ENCODE measurements at regions not wholly inside any gene's neighbourhood (a gene's known extent, or its start where the extent isn't known, plus 50 kb on each side); places are given as distances from the start of the nearest gene placed in this dataset.

DNA sequence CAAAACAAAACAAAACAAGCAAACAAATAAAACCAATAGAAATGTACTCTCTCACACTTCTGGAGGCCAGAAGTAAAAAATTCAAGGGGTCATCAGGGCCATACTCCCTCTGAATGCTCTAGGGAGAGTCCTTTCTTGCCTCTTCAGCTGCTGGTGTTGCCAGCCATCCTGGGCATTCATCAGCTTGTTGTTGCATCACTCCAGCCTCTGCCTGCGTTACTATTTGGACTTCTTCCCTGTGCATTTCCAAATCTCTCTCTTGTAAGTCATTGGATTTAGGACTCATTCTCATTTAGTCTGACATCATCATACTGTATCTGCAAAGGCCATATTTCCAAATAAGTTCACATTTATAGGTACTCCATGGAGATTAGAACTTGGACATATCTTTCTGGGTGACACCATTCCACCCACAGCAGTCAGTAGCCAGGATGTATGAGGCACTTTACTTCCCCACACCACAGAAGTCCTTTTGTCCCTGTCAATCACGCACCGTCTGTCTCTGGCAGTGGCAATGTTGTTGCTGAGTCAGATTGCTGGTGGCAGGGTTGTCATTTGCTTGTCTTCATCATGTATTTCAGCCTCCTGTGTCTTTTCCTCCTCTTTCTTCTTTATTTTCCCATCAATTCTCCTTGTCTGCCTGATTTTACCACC lies 151.0 kb upstream of the KCNJ6 start:
- no peaks in the 10 kb centered on the region for H3K36me3 ChIP-seq (ENCODE audit: control insufficient read depth in 5 of 5, insufficient read depth in 5 of 5, low read length in 5 of 5)
- no peak overlapping the region for H3K9ac ChIP-seq (ENCODE audit: low read length in 5 of 5)
- H3K4me1 ChIP-seq (ENCODE audit: control insufficient read depth in 5 of 5, insufficient read depth in 5 of 5, low read length in 5 of 5): no peaks in the 10 kb centered on the region
- no peaks in the 10 kb centered on the region for H3K9me3 ChIP-seq (ENCODE audit: control insufficient read depth in 5 of 5, low read length in 5 of 5)
- no peak overlapping the region for H3K4me3 ChIP-seq (ENCODE audit: low read depth in 1 of 5, low read length in 5 of 5)
- H3K27me3 ChIP-seq (ENCODE audit: control insufficient read depth in 5 of 5, insufficient read depth in 4 of 5, low read length in 5 of 5): peaks cover 0 to 6% (median 3%) of the 10 kb centered on the region in 5 donors
- no peak overlapping the region for H3K27ac ChIP-seq (ENCODE audit: low read depth, low read length)

DNA sequence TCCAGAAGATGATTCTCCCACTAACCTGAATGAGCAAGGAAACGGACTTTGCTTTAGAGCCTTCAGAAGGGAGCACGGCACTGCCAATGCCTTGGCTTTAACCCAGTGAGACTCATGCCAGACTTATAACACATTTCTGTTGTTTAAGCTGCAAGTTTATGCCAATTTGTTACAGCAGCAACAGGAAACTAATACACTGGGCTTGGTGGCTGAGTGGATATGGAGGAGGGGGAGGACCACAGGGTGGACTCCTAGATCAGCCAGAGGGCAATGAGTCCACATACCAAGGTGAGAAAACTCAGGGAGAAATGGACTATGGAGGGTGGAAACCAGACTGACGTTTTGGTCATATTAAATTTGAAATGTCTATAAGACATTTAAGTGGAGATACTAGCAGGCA lies 156.2 kb upstream of the KCNJ6 start:
- Histone ChIP-seq H3K9me3 (ENCODE audit: control insufficient read depth in 5 of 5, low read length in 5 of 5) (peaks cover 0 to 5% (median 4%) of the 10 kb centered on the region in 5 donors), H3K27ac (ENCODE audit: low read depth, low read length) (no peak overlapping the region), H3K27me3 (ENCODE audit: control insufficient read depth in 5 of 5, insufficient read depth in 4 of 5, low read length in 5 of 5) (peaks cover 0 to 6% (median 3%) of the 10 kb centered on the region in 5 donors), H3K36me3 (ENCODE audit: control insufficient read depth in 5 of 5, insufficient read depth in 5 of 5, low read length in 5 of 5) (no peaks in the 10 kb centered on the region), H3K4me1 (ENCODE audit: control insufficient read depth in 5 of 5, insufficient read depth in 5 of 5, low read length in 5 of 5) (no peaks in the 10 kb centered on the region), H3K4me3 (ENCODE audit: low read depth in 1 of 5, low read length in 5 of 5) (no peak overlapping the region), H3K9ac (ENCODE audit: low read length in 5 of 5) (no peak overlapping the region)

DNA sequence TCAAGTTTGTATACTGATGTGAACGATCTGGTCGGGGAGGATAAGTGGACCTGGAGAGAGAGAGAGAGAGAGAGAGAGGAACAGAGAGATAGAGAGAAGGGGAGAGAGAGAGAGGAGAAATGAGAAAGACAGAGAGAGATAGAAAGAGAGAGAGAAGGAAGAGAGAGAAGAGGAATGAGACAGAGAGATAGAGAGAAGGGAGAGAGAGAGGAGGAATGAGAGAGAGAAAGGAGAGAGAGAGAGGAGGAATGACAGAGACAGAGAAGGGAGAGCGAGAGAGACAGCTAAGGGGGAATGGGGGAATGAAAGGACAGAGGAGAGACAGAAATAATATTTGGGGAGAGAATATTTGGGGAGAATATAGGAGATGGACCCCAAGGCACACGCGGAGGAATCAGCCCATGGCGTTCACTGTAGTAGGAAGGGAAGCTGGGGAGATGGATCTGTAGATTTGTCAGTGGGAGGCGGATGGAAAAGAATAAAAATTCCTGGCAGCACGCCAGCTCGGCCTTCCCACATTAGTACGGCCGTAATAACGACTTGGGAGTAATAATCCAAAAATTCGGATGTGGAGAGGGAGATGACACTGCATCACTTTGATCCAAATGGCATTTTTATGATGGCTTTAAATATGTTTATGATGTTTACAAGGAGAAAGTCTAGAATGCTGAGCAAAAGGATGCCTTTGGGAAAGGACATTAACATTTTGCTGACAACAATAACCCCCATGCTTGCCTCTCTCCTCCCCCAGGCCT lies 159.8 kb upstream of the KCNJ6 start:
- H3K4me1 ChIP-seq (ENCODE audit: control insufficient read depth in 5 of 5, insufficient read depth in 5 of 5, low read length in 5 of 5): no peaks in the 10 kb centered on the region
- no peaks in the 10 kb centered on the region for H3K36me3 ChIP-seq (ENCODE audit: control insufficient read depth in 5 of 5, insufficient read depth in 5 of 5, low read length in 5 of 5)

DNA sequence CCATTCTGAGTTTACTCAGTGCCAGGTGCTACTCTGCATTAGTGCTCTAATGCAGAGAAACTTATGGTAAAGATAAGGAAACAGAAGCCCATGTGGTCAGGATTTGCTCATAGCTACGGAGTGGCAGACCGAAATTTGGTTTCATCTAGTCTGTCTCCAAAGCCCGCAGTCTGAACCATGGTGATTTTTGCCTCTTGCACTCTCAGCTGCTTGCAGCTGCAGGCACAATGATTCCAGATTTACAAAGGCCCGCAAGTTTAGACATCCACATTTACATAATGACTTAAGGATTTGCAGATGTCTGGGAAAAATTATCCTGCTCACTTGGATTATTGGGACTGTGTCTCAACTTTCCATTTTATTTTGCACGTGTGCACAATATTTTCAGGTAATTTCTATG lies 161.3 kb upstream of the KCNJ6 start:
- H3K36me3 ChIP-seq (ENCODE audit: control insufficient read depth in 5 of 5, insufficient read depth in 5 of 5, low read length in 5 of 5): no peaks in the 10 kb centered on the region
- no peak overlapping the region for H3K27ac ChIP-seq (ENCODE audit: low read depth, low read length)
- no peak overlapping the region for H3K4me3 ChIP-seq (ENCODE audit: low read depth in 1 of 5, low read length in 5 of 5)
- no peak overlapping the region for H3K9ac ChIP-seq (ENCODE audit: low read length in 5 of 5)
- peaks cover 0 to 5% (median 4%) of the 10 kb centered on the region in 5 donors for H3K9me3 ChIP-seq (ENCODE audit: control insufficient read depth in 5 of 5, low read length in 5 of 5)
- peaks cover 0 to under 1% (median 0%) of the 10 kb centered on the region in 5 donors for H3K27me3 ChIP-seq (ENCODE audit: control insufficient read depth in 5 of 5, insufficient read depth in 4 of 5, low read length in 5 of 5)
- H3K4me1 ChIP-seq (ENCODE audit: control insufficient read depth in 5 of 5, insufficient read depth in 5 of 5, low read length in 5 of 5): no peaks in the 10 kb centered on the region

More for the DNA sequence above, 159.8 kb upstream of the KCNJ6 start:
- peaks cover 0 to 3% (median 0%) of the 10 kb centered on the region in 5 donors for H3K27me3 ChIP-seq (ENCODE audit: control insufficient read depth in 5 of 5, insufficient read depth in 4 of 5, low read length in 5 of 5)
- H3K9ac ChIP-seq (ENCODE audit: low read length in 5 of 5): no peak overlapping the region
- no peak overlapping the region for H3K27ac ChIP-seq (ENCODE audit: low read depth, low read length)
- H3K9me3 ChIP-seq (ENCODE audit: control insufficient read depth in 5 of 5, low read length in 5 of 5): peaks cover 0 to 5% (median 4%) of the 10 kb centered on the region in 5 donors
- H3K4me3 ChIP-seq (ENCODE audit: low read depth in 1 of 5, low read length in 5 of 5): no peak overlapping the region

DNA sequence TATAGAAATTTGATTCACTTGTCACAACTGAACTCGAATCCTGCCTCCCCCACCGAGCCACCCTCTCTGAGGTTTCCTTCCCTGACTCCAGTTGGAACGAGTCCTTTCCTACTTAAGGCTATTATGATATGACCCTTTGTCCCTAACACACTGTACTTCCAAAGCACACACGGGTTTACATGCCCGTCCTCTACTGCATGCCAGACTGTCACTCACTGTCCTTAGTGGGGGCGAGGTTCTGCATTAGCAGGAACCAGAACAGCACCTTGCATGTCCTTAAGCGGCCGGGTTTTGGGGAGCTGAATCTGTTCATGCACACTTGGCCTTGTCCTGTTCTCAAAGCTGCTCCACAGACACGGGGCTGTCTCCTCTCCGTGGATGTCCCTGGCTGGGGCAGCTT lies 164.6 kb upstream of the KCNJ6 start:
- Histone ChIP-seq H3K4me1 (ENCODE audit: control insufficient read depth in 5 of 5, insufficient read depth in 5 of 5, low read length in 5 of 5) (no peaks in the 10 kb centered on the region), H3K27ac (ENCODE audit: low read depth, low read length) (no peak overlapping the region), H3K36me3 (ENCODE audit: control insufficient read depth in 5 of 5, insufficient read depth in 5 of 5, low read length in 5 of 5) (no peaks in the 10 kb centered on the region), H3K27me3 (ENCODE audit: control insufficient read depth in 5 of 5, insufficient read depth in 4 of 5, low read length in 5 of 5) (no peaks in the 10 kb centered on the region), H3K9ac (ENCODE audit: low read length in 5 of 5) (no peak overlapping the region), H3K4me3 (ENCODE audit: low read depth in 1 of 5, low read length in 5 of 5) (no peak overlapping the region), H3K9me3 (ENCODE audit: control insufficient read depth in 5 of 5, low read length in 5 of 5) (no peaks in the 10 kb centered on the region)

DNA sequence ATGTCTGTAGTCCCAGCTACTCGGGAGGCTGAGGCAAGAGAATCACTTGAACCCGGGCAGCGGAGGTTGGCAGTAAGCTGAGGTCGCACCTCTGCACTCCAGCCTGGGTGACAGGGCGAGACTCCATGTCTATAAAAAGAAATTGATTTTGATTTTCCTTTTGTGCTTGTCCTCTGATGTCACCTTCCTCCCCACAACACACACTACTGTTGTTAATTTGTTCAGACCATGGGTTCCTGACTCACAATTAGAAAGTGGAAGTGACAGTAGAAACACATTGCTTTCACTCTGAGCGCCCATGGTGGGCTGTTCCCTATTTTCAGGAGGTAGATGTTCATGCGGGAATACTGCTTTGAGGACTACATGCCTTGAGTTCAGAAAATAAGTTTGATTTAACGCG lies 165.5 kb upstream of the KCNJ6 start:
- H3K9ac ChIP-seq (ENCODE audit: low read length in 5 of 5): no peak overlapping the region
- H3K9me3 ChIP-seq (ENCODE audit: control insufficient read depth in 5 of 5, low read length in 5 of 5): no peaks in the 10 kb centered on the region
- no peaks in the 10 kb centered on the region for H3K4me1 ChIP-seq (ENCODE audit: control insufficient read depth in 5 of 5, insufficient read depth in 5 of 5, low read length in 5 of 5)
- no peaks in the 10 kb centered on the region for H3K27me3 ChIP-seq (ENCODE audit: control insufficient read depth in 5 of 5, insufficient read depth in 4 of 5, low read length in 5 of 5)
- H3K36me3 ChIP-seq (ENCODE audit: control insufficient read depth in 5 of 5, insufficient read depth in 5 of 5, low read length in 5 of 5): no peaks in the 10 kb centered on the region
- no peak overlapping the region for H3K27ac ChIP-seq (ENCODE audit: low read depth, low read length)
- H3K4me3 ChIP-seq (ENCODE audit: low read depth in 1 of 5, low read length in 5 of 5): no peak overlapping the region

DNA sequence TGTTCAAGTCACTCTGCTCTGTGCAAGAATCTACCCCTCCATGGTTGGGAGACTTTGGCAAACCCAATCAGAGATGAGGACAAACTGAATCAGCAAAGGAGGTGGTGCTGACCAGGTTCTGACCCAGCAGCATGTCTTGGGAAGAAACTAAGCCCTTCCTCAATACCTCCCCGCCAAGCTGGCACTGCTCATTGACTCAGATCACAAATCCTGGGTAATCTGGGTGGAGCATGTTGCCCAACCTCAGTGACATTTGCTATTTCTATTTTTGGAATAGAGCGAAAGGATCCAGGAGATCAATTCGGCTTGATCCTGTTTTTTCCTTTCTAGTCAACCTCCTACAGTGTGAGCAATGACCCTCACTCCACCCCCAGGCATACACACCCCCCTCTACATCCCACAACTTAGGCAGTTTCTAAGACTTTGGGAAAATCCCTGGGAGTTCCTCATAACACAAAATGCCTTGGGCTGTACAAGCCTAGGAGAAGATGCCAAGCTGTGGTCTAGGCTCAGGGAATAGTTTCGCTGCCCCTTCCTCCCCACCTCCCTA lies 166.8 kb upstream of the KCNJ6 start:
- no peak overlapping the region for H3K9ac ChIP-seq (ENCODE audit: low read length in 5 of 5)
- H3K36me3 ChIP-seq (ENCODE audit: control insufficient read depth in 5 of 5, insufficient read depth in 5 of 5, low read length in 5 of 5): no peaks in the 10 kb centered on the region
- no peaks in the 10 kb centered on the region for H3K27me3 ChIP-seq (ENCODE audit: control insufficient read depth in 5 of 5, insufficient read depth in 4 of 5, low read length in 5 of 5)
- H3K4me3 ChIP-seq (ENCODE audit: low read depth in 1 of 5, low read length in 5 of 5): no peak overlapping the region
- no peak overlapping the region for H3K27ac ChIP-seq (ENCODE audit: low read depth, low read length)
- no peaks in the 10 kb centered on the region for H3K4me1 ChIP-seq (ENCODE audit: control insufficient read depth in 5 of 5, insufficient read depth in 5 of 5, low read length in 5 of 5)
- no peaks in the 10 kb centered on the region for H3K9me3 ChIP-seq (ENCODE audit: control insufficient read depth in 5 of 5, low read length in 5 of 5)

DNA sequence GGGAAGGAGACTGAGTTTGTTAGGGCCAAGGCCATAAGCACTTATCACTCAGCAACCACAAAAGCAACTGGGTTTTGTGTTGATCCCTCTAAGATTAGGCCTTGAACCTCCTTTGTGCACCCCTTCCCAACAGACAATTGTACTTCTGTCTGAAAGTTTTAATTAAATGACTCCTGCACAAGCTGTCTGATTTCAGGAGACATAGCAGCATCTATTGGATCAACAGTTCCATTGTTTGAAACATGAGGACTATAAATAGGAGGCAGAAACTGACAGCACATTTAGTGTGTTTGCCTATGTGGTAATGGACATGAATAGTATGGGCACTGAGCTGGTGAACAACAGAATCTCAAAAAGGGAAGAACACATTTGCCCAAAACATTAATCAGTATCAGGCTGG lies 167.3 kb upstream of the KCNJ6 start:
- no peaks in the 10 kb centered on the region for H3K27me3 ChIP-seq (ENCODE audit: control insufficient read depth in 5 of 5, insufficient read depth in 4 of 5, low read length in 5 of 5)
- H3K27ac ChIP-seq (ENCODE audit: low read depth, low read length): no peak overlapping the region
- H3K4me1 ChIP-seq (ENCODE audit: control insufficient read depth in 5 of 5, insufficient read depth in 5 of 5, low read length in 5 of 5): no peaks in the 10 kb centered on the region
- no peak overlapping the region for H3K9ac ChIP-seq (ENCODE audit: low read length in 5 of 5)
- no peaks in the 10 kb centered on the region for H3K36me3 ChIP-seq (ENCODE audit: control insufficient read depth in 5 of 5, insufficient read depth in 5 of 5, low read length in 5 of 5)
- H3K9me3 ChIP-seq (ENCODE audit: control insufficient read depth in 5 of 5, low read length in 5 of 5): no peaks in the 10 kb centered on the region
- no peak overlapping the region for H3K4me3 ChIP-seq (ENCODE audit: low read depth in 1 of 5, low read length in 5 of 5)

DNA sequence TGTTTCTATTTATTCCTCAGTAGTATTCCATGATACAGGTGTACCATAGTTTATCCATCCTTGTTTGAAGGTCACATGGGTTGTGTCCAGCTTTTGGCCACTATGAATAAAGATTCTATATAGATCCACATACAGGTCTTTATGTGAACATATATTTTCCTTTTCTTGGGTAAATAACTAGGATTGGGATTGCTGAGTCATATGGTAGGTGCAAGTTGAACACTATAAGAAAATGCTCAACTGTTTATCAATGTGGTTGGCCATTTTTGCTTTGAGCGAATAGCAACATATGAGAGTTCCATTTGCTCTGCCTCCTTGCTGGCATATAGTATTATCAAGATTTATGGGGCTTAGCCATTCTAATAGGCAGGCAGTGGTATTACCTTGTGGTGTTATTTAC lies 170.2 kb upstream of the KCNJ15 start:
- no peak overlapping the region for H3K9ac ChIP-seq (ENCODE audit: low read length in 5 of 5)
- H3K27me3 ChIP-seq (ENCODE audit: control insufficient read depth in 5 of 5, insufficient read depth in 4 of 5, low read length in 5 of 5): peaks cover 0 to 5% (median 0%) of the 10 kb centered on the region in 5 donors
- H3K27ac ChIP-seq (ENCODE audit: low read depth, low read length): no peak overlapping the region
- no peaks in the 10 kb centered on the region for H3K9me3 ChIP-seq (ENCODE audit: control insufficient read depth in 5 of 5, low read length in 5 of 5)
- H3K4me3 ChIP-seq (ENCODE audit: low read depth in 1 of 5, low read length in 5 of 5): no peak overlapping the region
- no peaks in the 10 kb centered on the region for H3K36me3 ChIP-seq (ENCODE audit: control insufficient read depth in 5 of 5, insufficient read depth in 5 of 5, low read length in 5 of 5)
- no peaks in the 10 kb centered on the region for H3K4me1 ChIP-seq (ENCODE audit: control insufficient read depth in 5 of 5, insufficient read depth in 5 of 5, low read length in 5 of 5)
